Mesendoderm (in vitro differentiated cells): ENCODE measurements at regions not wholly inside any gene's neighbourhood (a gene's known extent, or its start where the extent isn't known, plus 50 kb on each side); places are given as distances from the start of the nearest gene placed in this dataset.
"Not testable (repeated sequence)": the region's sequence is repeated elsewhere in the genome, so short reads cannot be mapped to it uniquely, and the experiment has no call there.

Source experiments
- DNase-seq: peaks from one replicate; pipeline ENCODE4 v3.0.0; 2013
- H2AK5ac ChIP-seq: 2 replicates; pipeline ENCODE4 v1.6.1; 2013; ENCODE audit warnings: low read length, inconsistent platforms
- H2BK120ac ChIP-seq: 2 replicates; pipeline ENCODE4 v1.6.1; 2013; ENCODE audit warnings: low read depth, mild to moderate bottlenecking, low read length, moderate library complexity, mixed read lengths
- H2BK15ac ChIP-seq: replicated peaks from 2 replicates; pipeline ENCODE4 v1.6.1; 2013; ENCODE audit warnings: low read depth, mild to moderate bottlenecking, moderate library complexity
- H2BK5ac ChIP-seq: 2 replicates; pipeline ENCODE4 v1.6.1; 2013; ENCODE audit warnings: low read length, inconsistent platforms
- H3K18ac ChIP-seq: 2 replicates; pipeline ENCODE4 v1.6.1; 2013; ENCODE audit warnings: mild to moderate bottlenecking, low read length, mixed read lengths
- H3K23ac ChIP-seq: one replicate; pipeline ENCODE4 v1.6.1; 2013; ENCODE audit warnings: low read length
- H3K27ac ChIP-seq: 2 replicates; pipeline ENCODE4 v1.5.1; 2013; ENCODE audit warnings: low read depth, mild to moderate bottlenecking, inconsistent platforms, low read length, moderate library complexity
- H3K27me3 ChIP-seq: 2 replicates; pipeline ENCODE4 v1.6.1; 2013; ENCODE audit warnings: low read length, control low read depth, mild to moderate bottlenecking, inconsistent platforms; ENCODE audit not compliant: insufficient read depth, poor library complexity
- H3K36me3 ChIP-seq: 2 replicates; pipeline ENCODE4 v1.6.1; 2013; ENCODE audit warnings: low read length, inconsistent platforms; ENCODE audit not compliant: control insufficient read depth, insufficient read depth
- H3K4ac ChIP-seq: one replicate; pipeline ENCODE4 v1.6.1; 2013; ENCODE audit warnings: low read depth, mild to moderate bottlenecking, low read length, moderate library complexity
- H3K4me1 ChIP-seq: 2 replicates; pipeline ENCODE4 v1.6.1; 2013; ENCODE audit warnings: low read depth, low read length, inconsistent platforms; ENCODE audit not compliant: control insufficient read depth
- H3K4me2 ChIP-seq: 2 replicates; pipeline ENCODE4 v1.6.1; 2013; ENCODE audit warnings: low read length
- H3K4me3 ChIP-seq: 2 replicates; pipeline ENCODE4 v1.5.1; 2013; ENCODE audit warnings: mild to moderate bottlenecking, low read length
- H3K56ac ChIP-seq: one replicate; pipeline ENCODE4 v1.6.1; 2013; ENCODE audit warnings: low read length
- H3K79me1 ChIP-seq: 2 replicates; pipeline ENCODE4 v1.6.1; 2013; ENCODE audit warnings: low read length, inconsistent platforms
- H3K79me2 ChIP-seq: 2 replicates; pipeline ENCODE4 v1.6.1; 2013; ENCODE audit warnings: mild to moderate bottlenecking, low read length; ENCODE audit not compliant: control insufficient read depth, insufficient read depth
- H3K9ac ChIP-seq: 2 replicates; pipeline ENCODE4 v1.6.1; 2013; ENCODE audit warnings: low read length, inconsistent platforms
- H4K5ac ChIP-seq: one replicate; pipeline ENCODE4 v1.6.1; 2013; ENCODE audit warnings: low read length
- H4K8ac ChIP-seq: one replicate; pipeline ENCODE4 v1.6.1; 2013; ENCODE audit warnings: low read depth, mild to moderate bottlenecking, control low read depth, low read length, moderate library complexity
- WGBS: extraction: QIAGEN DNeasy Blood & Tissue Kit; methylation state at CpG from one replicate; pipeline ENCODE4 v1.1.7; 2013; ENCODE audit warnings: low lambda C conversion rate, missing lambda C conversion rate; ENCODE audit not compliant: insufficient coverage; ENCODE audit errors: extremely low coverage; 5-methylcytosine and 5-hydroxymethylcytosine counted together

GRCh38 chrX:109155161-109155560, 326.7 kb downstream of the GUCY2F start:
- Histone ChIP-seq H2BK120ac (no peak overlapping the region), H3K79me2 (no peaks in the 10 kb centered on the region), H3K27ac (no peak overlapping the region), H3K4me2 (no peak overlapping the region), H2BK15ac (no peak overlapping the region), H2AK5ac (no peak overlapping the region), H2BK5ac (no peak overlapping the region), H3K27me3 (no peaks in the 10 kb centered on the region), H4K8ac (no peak overlapping the region), H3K4ac (no peak overlapping the region), H4K5ac (no peak overlapping the region), H3K4me3 (no peak overlapping the region), H3K9ac (no peak overlapping the region), H3K79me1 (no peaks in the 10 kb centered on the region), H3K36me3 (no peaks in the 10 kb centered on the region), H3K4me1 (no peaks in the 10 kb centered on the region), H3K56ac (no peak overlapping the region), H3K18ac (no peak overlapping the region), H3K23ac (no peak overlapping the region)
- DNase-seq = no peak
- WGBS = no CpG with 5 or more reads among the region's 1 CpG

DNA sequence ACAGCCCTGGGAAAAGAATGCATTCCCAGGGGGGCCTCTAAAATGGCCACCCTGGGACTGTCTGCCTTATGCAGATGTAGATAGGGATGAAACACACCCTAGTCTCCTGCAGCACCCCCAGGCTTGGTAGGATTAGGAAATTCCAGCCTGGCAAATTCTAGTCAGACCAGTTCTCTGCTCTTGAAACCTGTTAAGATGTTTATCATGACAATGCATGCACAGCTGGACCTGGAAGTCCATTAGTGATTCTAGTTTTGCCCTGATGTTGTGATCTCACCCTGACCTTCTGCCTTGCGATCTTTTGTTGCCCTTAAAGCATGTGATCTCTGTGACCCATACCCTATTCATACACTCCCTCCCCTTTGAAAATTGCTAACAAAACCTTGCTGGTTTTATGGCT, 337.7 kb downstream of the GUCY2F start:
- H3K79me1 ChIP-seq, H2BK15ac ChIP-seq, H3K27me3 ChIP-seq, H4K5ac ChIP-seq, H3K4ac ChIP-seq, H3K4me2 ChIP-seq, H2BK120ac ChIP-seq, H3K4me1 ChIP-seq, H2BK5ac ChIP-seq, H3K56ac ChIP-seq, H3K18ac ChIP-seq, H4K8ac ChIP-seq, H3K36me3 ChIP-seq, H2AK5ac ChIP-seq, H3K79me2 ChIP-seq, H3K27ac ChIP-seq, H3K9ac ChIP-seq, H3K23ac ChIP-seq, H3K4me3 ChIP-seq: not testable (repeated sequence)
- no CpG with 5 or more reads among the region's 1 CpG for WGBS
- DNase-seq = peak; percentile 21

- H3K18ac ChIP-seq = no peak overlapping the region
- no peak overlapping the region for H4K5ac ChIP-seq
- no peak overlapping the region for H3K9ac ChIP-seq
- no peak overlapping the region for H2AK5ac ChIP-seq
- no peaks in the 10 kb centered on the region for H3K36me3 ChIP-seq
- H2BK120ac ChIP-seq = no peak overlapping the region
- no peak overlapping the region for H2BK15ac ChIP-seq
- H3K56ac ChIP-seq = no peak overlapping the region
- H3K27me3 ChIP-seq = no peaks in the 10 kb centered on the region
- no peak overlapping the region for H3K4ac ChIP-seq
- no peak overlapping the region for H3K27ac ChIP-seq
- H3K23ac ChIP-seq = no peak overlapping the region
- H3K4me1 ChIP-seq = no peaks in the 10 kb centered on the region
- DNase-seq = no peak
- no peaks in the 10 kb centered on the region for H3K79me1 ChIP-seq
- H3K79me2 ChIP-seq = no peaks in the 10 kb centered on the region
- H4K8ac ChIP-seq = no peak overlapping the region
- no peak overlapping the region for H3K4me3 ChIP-seq
- H2BK5ac ChIP-seq = no peak overlapping the region
- H3K4me2 ChIP-seq = no peak overlapping the region
Observed at GRCh38 chrX:109140463-109140862, 341.4 kb downstream of the GUCY2F start.

- Histone ChIP-seq H3K36me3 (no peaks in the 10 kb centered on the region), H3K23ac (no peak overlapping the region), H3K56ac (no peak overlapping the region), H4K8ac (no peak overlapping the region), H2BK5ac (no peak overlapping the region), H3K4me3 (no peak overlapping the region), H3K27me3 (no peaks in the 10 kb centered on the region), H3K79me1 (no peaks in the 10 kb centered on the region), H3K18ac (no peak overlapping the region), H2BK15ac (no peak overlapping the region), H3K27ac (no peak overlapping the region), H4K5ac (no peak overlapping the region), H2AK5ac (no peak overlapping the region), H2BK120ac (no peak overlapping the region), H3K4me1 (no peaks in the 10 kb centered on the region), H3K79me2 (no peaks in the 10 kb centered on the region), H3K4ac (no peak overlapping the region), H3K4me2 (no peak overlapping the region), H3K9ac (no peak overlapping the region)
- peak; percentile 0 for DNase-seq
Observed at GRCh38 chrX:109134777-109135176, 347.1 kb downstream of the GUCY2F start.

DNA sequence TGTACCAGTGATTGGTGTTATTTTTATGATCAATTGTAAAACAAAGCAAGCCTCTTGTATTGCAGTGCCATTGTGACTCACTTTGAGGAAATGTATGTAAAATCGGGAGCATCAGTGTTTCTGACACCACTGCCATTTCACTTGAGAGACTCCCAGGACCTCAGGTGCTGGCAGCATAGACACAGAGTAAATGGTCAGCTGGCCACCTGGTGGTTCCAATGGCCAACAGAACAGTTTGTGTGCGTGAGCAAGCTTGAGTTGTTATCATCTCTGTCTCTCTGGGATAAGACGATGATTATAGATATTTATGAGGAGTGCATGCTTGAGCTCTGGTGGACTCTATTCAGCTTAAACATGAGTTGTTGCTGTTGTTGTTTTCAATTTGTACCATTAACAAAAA, 356.6 kb downstream of the GUCY2F start:
- no peaks in the 10 kb centered on the region for H3K36me3 ChIP-seq
- H4K8ac ChIP-seq = no peak overlapping the region
- no peak overlapping the region for H2AK5ac ChIP-seq
- H2BK15ac ChIP-seq = no peak overlapping the region
- H3K4me3 ChIP-seq = no peak overlapping the region
- DNase-seq = peak; percentile 0
- H3K18ac ChIP-seq = no peak overlapping the region
- no peaks in the 10 kb centered on the region for H3K4me1 ChIP-seq
- H3K23ac ChIP-seq = no peak overlapping the region
- WGBS = no CpG with 5 or more reads among the region's 3 CpGs
- no peak overlapping the region for H3K56ac ChIP-seq
- no peak overlapping the region for H3K4ac ChIP-seq
- H3K79me2 ChIP-seq = no peaks in the 10 kb centered on the region
- no peak overlapping the region for H3K27ac ChIP-seq
- no peak overlapping the region for H2BK120ac ChIP-seq
- H2BK5ac ChIP-seq = no peak overlapping the region
- H3K27me3 ChIP-seq = no peaks in the 10 kb centered on the region
- H3K79me1 ChIP-seq = no peaks in the 10 kb centered on the region
- H3K4me2 ChIP-seq = no peak overlapping the region
- H3K9ac ChIP-seq = no peak overlapping the region
- H4K5ac ChIP-seq = no peak overlapping the region

DNA sequence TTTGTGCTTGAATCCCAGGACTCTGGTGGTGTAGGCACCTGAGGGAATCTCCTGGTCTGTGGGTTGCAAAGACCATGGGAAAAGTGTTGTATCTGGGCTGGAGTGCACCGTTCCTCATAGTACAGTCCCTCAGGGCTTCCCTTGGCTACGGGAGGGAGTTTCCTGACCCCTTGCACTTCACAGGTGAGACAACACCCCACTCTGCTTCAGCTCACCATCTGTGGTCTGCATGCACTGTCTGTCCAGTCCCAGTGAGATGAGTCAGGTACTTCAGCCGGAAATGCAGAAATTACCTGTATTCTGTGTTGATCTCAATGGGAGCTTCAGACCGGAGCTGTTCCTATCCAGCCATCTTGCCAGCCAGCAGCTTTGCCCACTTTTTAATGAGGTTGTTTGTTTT, 353.0 kb upstream of the IRS4 start:
- Histone ChIP-seq H3K9ac (no peak overlapping the region), H2AK5ac (no peak overlapping the region), H3K27ac (no peak overlapping the region), H3K56ac (no peak overlapping the region), H4K5ac (no peak overlapping the region), H3K79me2 (no peaks in the 10 kb centered on the region), H3K36me3 (no peaks in the 10 kb centered on the region), H3K23ac (no peak overlapping the region), H3K4ac (no peak overlapping the region), H3K4me2 (no peak overlapping the region), H3K18ac (no peak overlapping the region), H4K8ac (no peak overlapping the region), H2BK5ac (no peak overlapping the region), H2BK15ac (no peak overlapping the region), H3K4me1 (no peaks in the 10 kb centered on the region), H2BK120ac (no peak overlapping the region), H3K79me1 (no peaks in the 10 kb centered on the region), H3K27me3 (no peaks in the 10 kb centered on the region), H3K4me3 (no peak overlapping the region)
- no CpG with 5 or more reads among the region's 4 CpGs for WGBS
- DNase-seq = no peak
